ENCODE measurements at regions not wholly inside any gene's neighbourhood (a gene's known extent, or its start where the extent isn't known, plus 50 kb on each side); places are given as distances from the start of the nearest gene placed in this dataset.

GRCh38 chr22:48101704-48102103 is 1339.3 kb downstream of the TBC1D22A start:
- Histone ChIP-seq H4K20me1 (ENCODE audit: low read depth, low read length) (no peaks in the 10 kb centered on the region), H3K27ac (ENCODE audit: low read depth, low read length) (no peak overlapping the region), H3K79me2 (ENCODE audit: insufficient read depth, low read length) (no peaks in the 10 kb centered on the region), H3F3A (ENCODE audit: insufficient read depth) (peaks cover 21% of the 10 kb centered on the region), H3K4me2 (ENCODE audit: low read depth, low read length, poor library complexity, severe bottlenecking) (no peak overlapping the region), H3K9me2 (replicated peaks; ENCODE audit: insufficient read depth, low read length) (no peaks in the 10 kb centered on the region), H3K4me3 (ENCODE audit: insufficient read depth, low read length, poor library complexity, severe bottlenecking) (no peak overlapping the region), H3K9ac (ENCODE audit: low read length) (no peak overlapping the region), H3K36me3 (ENCODE audit: low read length) (no peaks in the 10 kb centered on the region), H3K27me3 (ENCODE audit: low read length) (no peaks in the 10 kb centered on the region), H2AFZ (ENCODE audit: low read depth, low read length, severe bottlenecking) (no peak overlapping the region), H3K9me3 (ENCODE audit: insufficient read depth, low read length) (no peaks in the 10 kb centered on the region)
- no peak for TF ChIP-seq CTCF (IDR thresholded peaks at IDR 0.05; ENCODE audit: insufficient read depth, low read length, poor library complexity, severe bottlenecking)
- TF ChIP-seq EZH2phosphoT487 (conservative IDR thresholded peaks at IDR 0.05; ENCODE audit: low read length) = no peak

- H3K4me2 ChIP-seq (ENCODE audit: low read depth, low read length, poor library complexity, severe bottlenecking) = no peak overlapping the region
- no peak overlapping the region for H3K4me3 ChIP-seq (ENCODE audit: insufficient read depth, low read length, poor library complexity, severe bottlenecking)
- H4K20me1 ChIP-seq (ENCODE audit: low read depth, low read length) = no peaks in the 10 kb centered on the region
- no peak overlapping the region for H3K27ac ChIP-seq (ENCODE audit: low read depth, low read length)
- no peaks in the 10 kb centered on the region for H3K79me2 ChIP-seq (ENCODE audit: insufficient read depth, low read length)
- no peaks in the 10 kb centered on the region for H3K36me3 ChIP-seq (ENCODE audit: low read length)
- H3K9ac ChIP-seq (ENCODE audit: low read length) = no peak overlapping the region; the same call in 1 of the 2 replicates
- TF ChIP-seq CTCF (IDR thresholded peaks at IDR 0.05; ENCODE audit: insufficient read depth, low read length, poor library complexity, severe bottlenecking) = no peak
- TF ChIP-seq EZH2phosphoT487 (conservative IDR thresholded peaks at IDR 0.05; ENCODE audit: low read length) = no peak
- H3K9me2 ChIP-seq (replicated peaks; ENCODE audit: insufficient read depth, low read length) = no peaks in the 10 kb centered on the region
- H3K9me3 ChIP-seq (ENCODE audit: insufficient read depth, low read length) = no peaks in the 10 kb centered on the region
- H2AFZ ChIP-seq (ENCODE audit: low read depth, low read length, severe bottlenecking) = no peak overlapping the region
- H3F3A ChIP-seq (ENCODE audit: insufficient read depth) = peaks cover 21% of the 10 kb centered on the region
- H3K27me3 ChIP-seq (ENCODE audit: low read length) = no peaks in the 10 kb centered on the region
These were observed 1338.4 kb downstream of the TBC1D22A start for GRCh38 chr22:48100685-48101417.

- Histone ChIP-seq H2AFZ (ENCODE audit: low read depth, low read length, severe bottlenecking) (no peak overlapping the region), H3K4me3 (ENCODE audit: insufficient read depth, low read length, poor library complexity, severe bottlenecking) (no peak overlapping the region), H3F3A (ENCODE audit: insufficient read depth) (peaks cover 31% of the 10 kb centered on the region), H3K9me2 (replicated peaks; ENCODE audit: insufficient read depth, low read length) (no peaks in the 10 kb centered on the region), H3K9ac (ENCODE audit: low read length) (peak overlapping the region; percentile 65), H3K36me3 (ENCODE audit: low read length) (no peaks in the 10 kb centered on the region), H3K79me2 (ENCODE audit: insufficient read depth, low read length) (no peaks in the 10 kb centered on the region), H3K27me3 (ENCODE audit: low read length) (no peaks in the 10 kb centered on the region), H3K27ac (ENCODE audit: low read depth, low read length) (peak overlapping the region; percentile 99), H3K4me2 (ENCODE audit: low read depth, low read length, poor library complexity, severe bottlenecking) (peak overlapping the region; percentile 79), H4K20me1 (ENCODE audit: low read depth, low read length) (no peaks in the 10 kb centered on the region), H3K9me3 (ENCODE audit: insufficient read depth, low read length) (no peaks in the 10 kb centered on the region)
- TF ChIP-seq EZH2phosphoT487 (conservative IDR thresholded peaks at IDR 0.05; ENCODE audit: low read length) (no peak), CTCF (IDR thresholded peaks at IDR 0.05; ENCODE audit: insufficient read depth, low read length, poor library complexity, severe bottlenecking) (no peak)
These were observed 1337.2 kb downstream of the TBC1D22A start for GRCh38 chr22:48099671-48100070.
